Osteoblast (primary cell): ENCODE measurements at regions not wholly inside any gene's neighbourhood (a gene's known extent, or its start where the extent isn't known, plus 50 kb on each side); places are given as distances from the start of the nearest gene placed in this dataset.

Source experiments
- DNase-seq: peaks from one replicate; pipeline ENCODE4 v3.0.0; 2011; ENCODE audit warnings: low spot score, mixed read lengths; ENCODE audit not compliant: insufficient read length; ENCODE audit errors: missing footprints
- H2AFZ ChIP-seq: 2 replicates; pipeline ENCODE4 v1.6.0; 2011; ENCODE audit warnings: mild to moderate bottlenecking, low read length
- H3K27ac ChIP-seq: 2 replicates; pipeline ENCODE4 v1.5.1; 2011; ENCODE audit warnings: mild to moderate bottlenecking, low read depth, low read length, moderate library complexity
- H3K27me3 ChIP-seq: 2 replicates; pipeline ENCODE4 v1.6.0; 2012; ENCODE audit warnings: mild to moderate bottlenecking, control low read depth, inconsistent platforms, low read length, moderate library complexity; ENCODE audit not compliant: insufficient read depth
- H3K36me3 ChIP-seq: 2 replicates; pipeline ENCODE4 v1.5.1; 2011; ENCODE audit warnings: mild to moderate bottlenecking, low read length, control low read depth, moderate library complexity; ENCODE audit not compliant: insufficient read depth
- H3K4me1 ChIP-seq: 2 replicates; pipeline ENCODE4 v1.5.1; 2011; ENCODE audit warnings: mild to moderate bottlenecking, low read length, control low read depth, moderate library complexity; ENCODE audit not compliant: insufficient read depth
- H3K4me2 ChIP-seq: 2 replicates; pipeline ENCODE4 v1.6.0; 2011; ENCODE audit warnings: mild to moderate bottlenecking, low read length; ENCODE audit not compliant: insufficient read depth
- H3K4me3 ChIP-seq: fragments of 200-600 bp; sonication (generic); 3 replicates; pipeline ENCODE4 v1.5.1; 2012; ENCODE audit warnings: mild to moderate bottlenecking, low read length, inconsistent platforms; ENCODE audit not compliant: insufficient read depth
- H3K79me2 ChIP-seq: 2 replicates; pipeline ENCODE4 v1.6.0; 2012; ENCODE audit warnings: mild to moderate bottlenecking, low read length, control low read depth, inconsistent platforms; ENCODE audit not compliant: insufficient read depth
- H3K9me3 ChIP-seq: 2 replicates; pipeline ENCODE4 v1.5.1; 2011; ENCODE audit warnings: low read depth, low read length, control low read depth
- H4K20me1 ChIP-seq: 2 replicates; pipeline ENCODE4 v1.6.0; 2012; ENCODE audit warnings: mild to moderate bottlenecking, low read length, control low read depth; ENCODE audit not compliant: insufficient read depth
- TF ChIP-seq, protein P1 (sequence below): IDR thresholded peaks from 2 replicates; pipeline ENCODE4 v1.5.1; 2011; ENCODE audit warnings: mild to moderate bottlenecking, low read depth, low read length, moderate library complexity; ENCODE audit errors: extremely low read depth

DNA sequence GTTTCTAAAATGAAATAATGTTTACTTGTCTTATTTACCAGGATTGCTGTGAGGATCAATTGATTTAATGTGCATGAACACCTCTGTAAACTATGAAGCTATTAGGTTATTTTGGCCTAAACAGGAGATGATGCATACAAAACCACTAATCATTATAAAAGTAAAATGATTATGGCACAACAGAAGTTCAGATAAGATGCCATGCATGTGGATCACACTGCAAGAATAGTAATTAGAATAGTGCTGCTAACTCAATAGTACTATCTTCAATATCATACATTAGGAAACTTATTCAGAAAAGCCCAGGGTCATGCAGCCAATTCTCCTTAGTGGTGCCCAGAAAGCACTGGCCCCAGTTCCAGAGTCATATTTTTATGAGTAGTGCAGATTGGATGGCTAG lies 66.9 kb downstream of the TMEM100 start:
- no peaks in the 10 kb centered on the region for H3K9me3 ChIP-seq
- H3K27me3 ChIP-seq = no peaks in the 10 kb centered on the region
- TF ChIP-seq, protein P1, sequence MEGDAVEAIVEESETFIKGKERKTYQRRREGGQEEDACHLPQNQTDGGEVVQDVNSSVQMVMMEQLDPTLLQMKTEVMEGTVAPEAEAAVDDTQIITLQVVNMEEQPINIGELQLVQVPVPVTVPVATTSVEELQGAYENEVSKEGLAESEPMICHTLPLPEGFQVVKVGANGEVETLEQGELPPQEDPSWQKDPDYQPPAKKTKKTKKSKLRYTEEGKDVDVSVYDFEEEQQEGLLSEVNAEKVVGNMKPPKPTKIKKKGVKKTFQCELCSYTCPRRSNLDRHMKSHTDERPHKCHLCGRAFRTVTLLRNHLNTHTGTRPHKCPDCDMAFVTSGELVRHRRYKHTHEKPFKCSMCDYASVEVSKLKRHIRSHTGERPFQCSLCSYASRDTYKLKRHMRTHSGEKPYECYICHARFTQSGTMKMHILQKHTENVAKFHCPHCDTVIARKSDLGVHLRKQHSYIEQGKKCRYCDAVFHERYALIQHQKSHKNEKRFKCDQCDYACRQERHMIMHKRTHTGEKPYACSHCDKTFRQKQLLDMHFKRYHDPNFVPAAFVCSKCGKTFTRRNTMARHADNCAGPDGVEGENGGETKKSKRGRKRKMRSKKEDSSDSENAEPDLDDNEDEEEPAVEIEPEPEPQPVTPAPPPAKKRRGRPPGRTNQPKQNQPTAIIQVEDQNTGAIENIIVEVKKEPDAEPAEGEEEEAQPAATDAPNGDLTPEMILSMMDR = no peak
- H3K4me1 ChIP-seq = no peaks in the 10 kb centered on the region
- no peak overlapping the region for H3K4me3 ChIP-seq
- no peaks in the 10 kb centered on the region for H3K79me2 ChIP-seq
- H3K36me3 ChIP-seq = no peaks in the 10 kb centered on the region
- H3K4me2 ChIP-seq = no peak overlapping the region
- no peaks in the 10 kb centered on the region for H4K20me1 ChIP-seq
- no peak overlapping the region for H3K27ac ChIP-seq
- DNase-seq = no peak
- H2AFZ ChIP-seq = no peak overlapping the region

DNA sequence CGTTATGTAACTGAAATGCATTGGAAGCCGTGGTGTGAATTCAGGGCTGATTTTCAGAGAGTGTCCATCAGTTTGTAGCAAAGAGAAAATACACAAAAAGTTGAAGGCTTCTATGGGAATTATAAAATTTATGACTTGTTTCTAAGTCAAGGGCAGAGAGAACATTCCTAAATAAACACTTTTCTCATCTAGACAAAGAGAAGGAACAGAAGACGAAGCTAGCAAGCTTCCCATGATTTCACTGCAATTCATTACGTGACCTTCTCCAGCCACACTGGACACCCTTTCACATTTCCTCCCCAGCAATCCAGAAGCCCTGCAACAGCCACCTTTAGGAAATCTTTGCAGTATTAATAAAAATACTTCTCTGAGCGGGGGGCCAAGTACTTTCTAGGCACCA lies 67.8 kb downstream of the TMEM100 start:
- H2AFZ ChIP-seq = no peak overlapping the region

DNA sequence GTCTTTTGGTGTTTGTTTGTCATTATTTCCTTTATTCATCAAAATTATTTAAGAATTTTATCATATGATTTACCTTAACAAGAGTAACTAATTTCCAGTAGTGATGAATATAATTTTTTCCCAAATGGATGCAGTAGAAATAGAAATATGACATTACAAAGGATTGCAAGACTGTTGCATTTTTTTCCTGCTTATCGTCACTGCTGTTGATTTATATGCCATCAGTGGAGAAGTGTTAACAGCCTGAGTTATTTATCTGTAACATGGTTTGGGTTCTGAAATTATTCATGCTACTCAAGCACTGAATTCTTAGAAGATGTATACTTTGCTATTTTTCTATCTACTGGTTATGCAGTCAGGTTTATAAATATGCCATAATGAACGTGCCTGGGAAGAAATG lies 68.6 kb downstream of the TMEM100 start:
- H4K20me1 ChIP-seq = no peaks in the 10 kb centered on the region
- H2AFZ ChIP-seq = no peak overlapping the region
- TF ChIP-seq, protein P1 = no peak
- no peak overlapping the region for H3K27ac ChIP-seq
- no peak overlapping the region for H3K4me2 ChIP-seq
- H3K4me1 ChIP-seq = no peaks in the 10 kb centered on the region
- no peaks in the 10 kb centered on the region for H3K79me2 ChIP-seq
- no peak overlapping the region for H3K4me3 ChIP-seq
- DNase-seq = no peak
- H3K9me3 ChIP-seq = no peaks in the 10 kb centered on the region
- no peaks in the 10 kb centered on the region for H3K27me3 ChIP-seq
- H3K36me3 ChIP-seq = no peaks in the 10 kb centered on the region

More for the DNA sequence above, 67.8 kb downstream of the TMEM100 start:
- Histone ChIP-seq H3K4me3 (no peak overlapping the region), H3K4me1 (no peaks in the 10 kb centered on the region), H3K79me2 (no peaks in the 10 kb centered on the region), H3K4me2 (no peak overlapping the region), H3K27me3 (no peaks in the 10 kb centered on the region), H3K27ac (no peak overlapping the region), H3K9me3 (no peaks in the 10 kb centered on the region), H4K20me1 (no peaks in the 10 kb centered on the region), H3K36me3 (no peaks in the 10 kb centered on the region)
- DNase-seq = no peak
- TF ChIP-seq, protein P1 = no peak

DNA sequence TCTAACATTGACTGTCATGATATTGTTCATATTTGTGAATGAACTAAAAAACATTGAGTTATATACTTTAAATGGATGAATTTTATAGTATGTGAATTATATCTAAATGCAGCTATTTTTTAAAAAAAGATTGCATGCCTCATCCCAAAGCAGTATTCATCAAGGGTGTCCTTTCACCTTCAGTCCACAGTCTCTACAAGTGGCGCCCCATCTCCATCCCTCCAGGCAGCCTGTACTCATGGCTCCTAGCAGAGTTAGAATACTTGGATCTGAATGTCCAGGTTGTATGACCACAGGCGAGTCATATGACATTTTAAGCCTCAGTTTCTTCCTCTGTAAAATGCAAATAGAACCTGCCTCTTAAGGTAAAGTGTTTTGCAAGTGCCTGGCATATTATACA lies 69.8 kb downstream of the TMEM100 start:
- Histone ChIP-seq H3K27ac (no peak overlapping the region), H3K4me3 (no peak overlapping the region), H3K4me2 (no peak overlapping the region), H3K27me3 (no peaks in the 10 kb centered on the region), H3K4me1 (no peaks in the 10 kb centered on the region), H3K9me3 (no peaks in the 10 kb centered on the region), H2AFZ (no peak overlapping the region), H3K36me3 (no peaks in the 10 kb centered on the region), H3K79me2 (no peaks in the 10 kb centered on the region), H4K20me1 (no peaks in the 10 kb centered on the region)
- TF ChIP-seq, protein P1 = no peak
- no peak for DNase-seq
